ENCODE measurements at regions not wholly inside any gene's neighbourhood (a gene's known extent, or its start where the extent isn't known, plus 50 kb on each side); places are given as distances from the start of the nearest gene placed in this dataset.
A peak's percentile ranks its signal among the peaks of the same experiment; 100 is the strongest.

DNA sequence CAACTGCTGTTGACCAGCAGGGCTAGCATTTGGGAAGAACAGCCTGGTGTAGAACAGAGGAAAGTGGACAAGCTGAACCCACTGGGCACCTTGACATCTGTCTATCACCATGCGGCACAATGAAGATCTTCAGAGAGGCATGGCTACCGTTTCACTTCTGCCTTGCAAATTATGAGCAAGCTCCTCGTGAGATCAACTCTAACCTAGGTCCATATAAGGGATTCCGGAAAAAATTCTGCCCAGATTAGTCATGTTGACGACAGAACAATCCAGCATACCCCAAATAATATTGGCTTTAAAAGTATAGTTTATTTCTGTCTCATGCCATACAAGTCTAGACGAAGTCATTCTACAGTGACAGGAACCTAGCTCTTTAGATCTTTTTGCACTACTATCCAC is 91.6 kb upstream of the ATF7IP start:
- H3K27ac ChIP-seq, result no peak overlapping the region
- no peak overlapping the region for H3K4me3 ChIP-seq (ENCODE audit: low read depth, low read length)
- TF ChIP-seq, protein P1, sequence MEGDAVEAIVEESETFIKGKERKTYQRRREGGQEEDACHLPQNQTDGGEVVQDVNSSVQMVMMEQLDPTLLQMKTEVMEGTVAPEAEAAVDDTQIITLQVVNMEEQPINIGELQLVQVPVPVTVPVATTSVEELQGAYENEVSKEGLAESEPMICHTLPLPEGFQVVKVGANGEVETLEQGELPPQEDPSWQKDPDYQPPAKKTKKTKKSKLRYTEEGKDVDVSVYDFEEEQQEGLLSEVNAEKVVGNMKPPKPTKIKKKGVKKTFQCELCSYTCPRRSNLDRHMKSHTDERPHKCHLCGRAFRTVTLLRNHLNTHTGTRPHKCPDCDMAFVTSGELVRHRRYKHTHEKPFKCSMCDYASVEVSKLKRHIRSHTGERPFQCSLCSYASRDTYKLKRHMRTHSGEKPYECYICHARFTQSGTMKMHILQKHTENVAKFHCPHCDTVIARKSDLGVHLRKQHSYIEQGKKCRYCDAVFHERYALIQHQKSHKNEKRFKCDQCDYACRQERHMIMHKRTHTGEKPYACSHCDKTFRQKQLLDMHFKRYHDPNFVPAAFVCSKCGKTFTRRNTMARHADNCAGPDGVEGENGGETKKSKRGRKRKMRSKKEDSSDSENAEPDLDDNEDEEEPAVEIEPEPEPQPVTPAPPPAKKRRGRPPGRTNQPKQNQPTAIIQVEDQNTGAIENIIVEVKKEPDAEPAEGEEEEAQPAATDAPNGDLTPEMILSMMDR (IDR thresholded peaks at IDR 0.05), result no peak
- peak overlapping the region; percentile 85 for H2AFZ ChIP-seq
- H3K9ac ChIP-seq, result no peak overlapping the region
- H3K4me1 ChIP-seq, result peaks cover 8% of the 10 kb centered on the region
- H3K27me3 ChIP-seq (ENCODE audit: control insufficient read depth, insufficient read depth, low read length), result no peaks in the 10 kb centered on the region
- H3K36me3 ChIP-seq (ENCODE audit: control insufficient read depth, insufficient read depth, low read length), result no peaks in the 10 kb centered on the region
- no peak overlapping the region for H3K4me2 ChIP-seq (ENCODE audit: low read length)
- H3K9me3 ChIP-seq (ENCODE audit: control insufficient read depth, low read length), result no peaks in the 10 kb centered on the region
- no peaks in the 10 kb centered on the region for H3K79me2 ChIP-seq

DNA sequence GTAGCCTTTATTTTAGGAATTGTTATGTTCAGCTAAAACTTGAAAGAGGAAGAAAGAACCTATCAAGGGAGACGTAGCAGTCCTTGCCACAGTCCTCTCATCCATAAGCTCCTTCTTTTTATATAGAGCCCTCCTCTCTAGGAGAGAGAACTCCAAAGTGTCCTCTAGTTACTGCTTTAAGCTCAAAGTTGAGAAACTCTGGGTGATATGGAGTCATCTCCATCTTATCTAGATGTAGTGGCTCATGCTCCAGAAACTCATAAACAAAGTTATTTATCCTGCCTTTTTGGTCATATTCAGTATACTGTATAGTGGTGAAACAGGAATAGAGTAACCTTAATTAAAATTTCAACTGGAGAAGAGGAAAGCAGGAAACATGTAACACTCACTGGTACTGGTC is 90.4 kb upstream of the ATF7IP start:
- H3K4me2 ChIP-seq (ENCODE audit: low read length), result no peak overlapping the region
- TF ChIP-seq, protein P1 (IDR thresholded peaks at IDR 0.05), result no peak
- no peaks in the 10 kb centered on the region for H3K9me3 ChIP-seq (ENCODE audit: control insufficient read depth, low read length)
- no peak overlapping the region for H3K9ac ChIP-seq
- no peak overlapping the region for H3K27ac ChIP-seq
- H3K79me2 ChIP-seq, result no peaks in the 10 kb centered on the region
- no peaks in the 10 kb centered on the region for H3K36me3 ChIP-seq (ENCODE audit: control insufficient read depth, insufficient read depth, low read length)
- H3K4me1 ChIP-seq, result peaks cover 8% of the 10 kb centered on the region
- H3K27me3 ChIP-seq (ENCODE audit: control insufficient read depth, insufficient read depth, low read length), result no peaks in the 10 kb centered on the region
- no peak overlapping the region for H2AFZ ChIP-seq
- no peak overlapping the region for H3K4me3 ChIP-seq (ENCODE audit: low read depth, low read length)

DNA sequence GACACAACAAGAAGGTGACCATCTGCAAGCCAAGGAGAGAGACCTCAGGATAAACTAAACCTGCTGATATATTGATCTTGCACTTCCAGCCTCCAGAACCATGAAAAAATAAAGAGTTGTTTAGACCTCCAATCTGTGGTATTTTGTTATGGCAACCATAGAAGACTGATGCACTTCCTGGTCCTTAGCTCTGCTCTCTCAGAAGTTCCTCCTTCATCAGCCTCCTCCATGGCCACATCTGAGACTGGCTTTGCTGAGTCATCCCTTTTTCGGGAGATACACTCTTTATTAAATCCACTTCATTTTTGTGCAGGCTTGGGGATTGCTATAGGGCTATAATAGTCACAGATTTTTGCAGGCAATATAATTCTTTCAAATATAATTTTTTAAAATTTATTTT is 89.6 kb upstream of the ATF7IP start:
- TF ChIP-seq, protein P1 (IDR thresholded peaks at IDR 0.05), result no peak
- H3K36me3 ChIP-seq (ENCODE audit: control insufficient read depth, insufficient read depth, low read length), result no peaks in the 10 kb centered on the region
- no peak overlapping the region for H3K4me2 ChIP-seq (ENCODE audit: low read length)
- H3K79me2 ChIP-seq, result no peaks in the 10 kb centered on the region
- H3K4me1 ChIP-seq, result peaks cover 8% of the 10 kb centered on the region
- no peak overlapping the region for H3K4me3 ChIP-seq (ENCODE audit: low read depth, low read length)
- no peak overlapping the region for H2AFZ ChIP-seq
- no peaks in the 10 kb centered on the region for H3K27me3 ChIP-seq (ENCODE audit: control insufficient read depth, insufficient read depth, low read length)
- H3K9ac ChIP-seq, result no peak overlapping the region
- no peaks in the 10 kb centered on the region for H3K9me3 ChIP-seq (ENCODE audit: control insufficient read depth, low read length)
- no peak overlapping the region for H3K27ac ChIP-seq

DNA sequence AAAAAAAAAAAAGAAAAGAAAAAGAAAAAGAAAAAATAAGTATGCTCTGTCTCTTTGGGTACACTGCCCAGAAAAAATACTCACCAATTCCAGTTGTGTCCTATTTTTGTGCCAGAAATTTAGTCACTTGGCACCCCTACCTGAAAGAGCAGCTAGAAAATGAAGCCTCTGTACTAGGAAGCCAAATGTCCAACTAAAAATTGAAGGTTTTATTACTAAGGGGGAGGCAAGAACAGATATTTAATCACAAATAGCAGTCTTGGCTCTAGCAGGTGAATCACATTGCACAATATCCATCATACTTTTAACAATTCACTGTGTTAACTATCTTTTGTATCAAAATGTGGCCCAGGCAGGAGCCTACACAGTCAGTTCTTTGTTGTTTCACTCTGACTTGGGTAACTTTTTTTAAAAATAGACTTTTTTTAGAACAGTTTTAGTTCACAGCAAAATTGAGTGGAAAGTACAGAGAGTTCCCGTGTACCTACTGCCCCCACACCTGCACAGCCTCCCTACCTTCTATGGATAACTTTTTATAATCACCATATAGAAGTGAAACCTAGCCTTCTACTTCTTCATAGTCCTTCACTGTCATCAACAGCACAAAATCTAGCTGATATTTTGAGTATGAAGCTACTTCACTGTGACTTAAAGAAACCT is 87.1 kb upstream of the ATF7IP start:
- Histone ChIP-seq H3K36me3 (ENCODE audit: control insufficient read depth, insufficient read depth, low read length) (no peaks in the 10 kb centered on the region), H3K27ac (no peak overlapping the region), H3K9me3 (ENCODE audit: control insufficient read depth, low read length) (no peaks in the 10 kb centered on the region), H2AFZ (peak overlapping the region; percentile 46), H3K79me2 (no peaks in the 10 kb centered on the region), H3K4me3 (ENCODE audit: low read depth, low read length) (no peak overlapping the region), H3K4me2 (ENCODE audit: low read length) (no peak overlapping the region), H3K9ac (no peak overlapping the region), H3K4me1 (peaks cover 4% of the 10 kb centered on the region), H3K27me3 (ENCODE audit: control insufficient read depth, insufficient read depth, low read length) (no peaks in the 10 kb centered on the region)
- TF ChIP-seq, protein P1 (IDR thresholded peaks at IDR 0.05), result no peak

DNA sequence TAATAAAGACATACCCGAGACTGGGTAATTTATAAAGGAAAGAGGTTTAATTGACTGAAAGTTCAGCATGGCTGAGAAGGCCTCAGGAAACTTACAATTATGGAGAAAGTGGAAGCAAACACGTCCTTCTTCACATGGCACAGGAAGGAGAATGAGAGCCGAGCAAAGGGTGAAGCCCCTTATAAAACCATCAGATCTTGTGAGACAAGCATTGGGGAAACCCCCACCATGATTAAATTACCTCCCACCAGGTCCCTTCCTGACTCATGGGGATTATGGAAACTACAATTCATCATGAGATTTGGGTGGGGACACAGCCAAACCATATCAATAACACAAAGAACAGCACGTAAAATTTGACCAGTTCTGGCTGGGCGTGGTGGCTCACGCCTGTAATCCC is 85.6 kb upstream of the ATF7IP start:
- H2AFZ ChIP-seq, result no peak overlapping the region
- no peak overlapping the region for H3K27ac ChIP-seq

More for the DNA sequence above, 85.6 kb upstream of the ATF7IP start:
- Histone ChIP-seq H3K4me3 (ENCODE audit: low read depth, low read length) (no peak overlapping the region), H3K9ac (no peak overlapping the region), H3K4me2 (ENCODE audit: low read length) (no peak overlapping the region), H3K36me3 (ENCODE audit: control insufficient read depth, insufficient read depth, low read length) (no peaks in the 10 kb centered on the region), H3K4me1 (peaks cover 4% of the 10 kb centered on the region), H3K27me3 (ENCODE audit: control insufficient read depth, insufficient read depth, low read length) (no peaks in the 10 kb centered on the region), H3K79me2 (no peaks in the 10 kb centered on the region), H3K9me3 (ENCODE audit: control insufficient read depth, low read length) (no peaks in the 10 kb centered on the region)
- TF ChIP-seq, protein P1 (IDR thresholded peaks at IDR 0.05), result no peak
